ENCODE measurements at regions not wholly inside any gene's neighbourhood (a gene's known extent, or its start where the extent isn't known, plus 50 kb on each side); places are given as distances from the start of the nearest gene placed in this dataset.

GRCh38 chr5:71861682-71862081 lies 142.6 kb downstream of the CARTPT start:
- no peaks in the 10 kb centered on the region for H3K9me3 ChIP-seq (ENCODE audit: low read length)
- no peak for TF ChIP-seq CTCF (IDR thresholded peaks at IDR 0.05; ENCODE audit: low read length)
- no peak for TF ChIP-seq EZH2 (IDR thresholded peaks at IDR 0.05; ENCODE audit: borderline replicate concordance, low read length)
- no peaks in the 10 kb centered on the region for H4K20me1 ChIP-seq (ENCODE audit: insufficient read depth, low read length)
- H3K27me3 ChIP-seq (ENCODE audit: insufficient read depth, low read length) = no peaks in the 10 kb centered on the region
- H3K4me2 ChIP-seq (ENCODE audit: low read length) = no peak overlapping the region
- H2AFZ ChIP-seq (ENCODE audit: low read length) = no peak overlapping the region
- H3K9ac ChIP-seq (ENCODE audit: low read length) = no peak overlapping the region
- no peaks in the 10 kb centered on the region for H3K4me1 ChIP-seq (ENCODE audit: insufficient read depth, low read length, severe bottlenecking)
- H3K9me2 ChIP-seq (ENCODE audit: low read depth, low read length) = no peaks in the 10 kb centered on the region
- no peaks in the 10 kb centered on the region for H3K79me2 ChIP-seq (ENCODE audit: insufficient read depth, low read length)
- H3K36me3 ChIP-seq (ENCODE audit: insufficient read depth, low read length) = no peaks in the 10 kb centered on the region
- no peaks in the 10 kb centered on the region for H3F3A ChIP-seq (ENCODE audit: insufficient read depth, low read length)
- H3K4me3 ChIP-seq (ENCODE audit: low read depth, low read length, poor library complexity, severe bottlenecking) = no peak overlapping the region
- H3K27ac ChIP-seq (ENCODE audit: low read depth, low read length, poor library complexity, severe bottlenecking) = no peak overlapping the region

GRCh38 chr5:71862087-71862486 lies 143.0 kb downstream of the CARTPT start:
- no peaks in the 10 kb centered on the region for H3K4me1 ChIP-seq (ENCODE audit: insufficient read depth, low read length, severe bottlenecking)
- H3K4me2 ChIP-seq (ENCODE audit: low read length) = no peak overlapping the region
- no peaks in the 10 kb centered on the region for H3K36me3 ChIP-seq (ENCODE audit: insufficient read depth, low read length)
- H4K20me1 ChIP-seq (ENCODE audit: insufficient read depth, low read length) = no peaks in the 10 kb centered on the region
- no peak for TF ChIP-seq CTCF (IDR thresholded peaks at IDR 0.05; ENCODE audit: low read length)
- no peak for TF ChIP-seq EZH2 (IDR thresholded peaks at IDR 0.05; ENCODE audit: borderline replicate concordance, low read length)
- no peaks in the 10 kb centered on the region for H3K9me2 ChIP-seq (ENCODE audit: low read depth, low read length)
- H3K27me3 ChIP-seq (ENCODE audit: insufficient read depth, low read length) = no peaks in the 10 kb centered on the region
- no peak overlapping the region for H3K27ac ChIP-seq (ENCODE audit: low read depth, low read length, poor library complexity, severe bottlenecking)
- H3K9ac ChIP-seq (ENCODE audit: low read length) = no peak overlapping the region
- H3K4me3 ChIP-seq (ENCODE audit: low read depth, low read length, poor library complexity, severe bottlenecking) = no peak overlapping the region
- no peaks in the 10 kb centered on the region for H3K9me3 ChIP-seq (ENCODE audit: low read length)
- no peaks in the 10 kb centered on the region for H3K79me2 ChIP-seq (ENCODE audit: insufficient read depth, low read length)
- no peak overlapping the region for H2AFZ ChIP-seq (ENCODE audit: low read length)
- H3F3A ChIP-seq (ENCODE audit: insufficient read depth, low read length) = no peaks in the 10 kb centered on the region

DNA sequence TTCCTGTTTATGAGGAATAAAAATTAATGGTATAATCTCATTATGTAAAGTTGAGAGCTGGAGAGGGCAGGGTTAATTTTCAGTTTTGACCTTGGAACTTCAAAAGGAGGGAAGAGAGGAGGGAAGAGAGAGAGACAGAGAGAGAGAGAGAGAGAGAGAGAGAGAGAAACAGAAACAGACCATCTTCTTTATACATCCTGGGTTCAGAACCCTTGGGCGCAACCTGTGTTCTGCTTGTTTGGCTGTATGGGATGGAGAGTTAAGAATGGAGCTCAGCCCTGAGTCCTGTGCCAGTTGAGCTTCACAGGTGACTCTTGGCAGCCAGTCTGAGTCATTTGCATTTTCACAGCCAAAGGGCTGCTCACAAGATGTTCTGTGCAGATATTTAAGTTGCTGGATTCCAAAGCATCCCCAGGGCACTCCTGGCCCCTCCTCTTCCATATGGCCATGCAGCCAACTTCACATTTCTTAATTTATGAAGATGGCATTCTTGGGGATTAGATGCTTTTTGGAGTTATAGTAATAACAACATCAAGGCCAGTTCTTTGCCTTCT lies 143.5 kb downstream of the CARTPT start:
- Histone ChIP-seq H3K9me3 (ENCODE audit: low read length) (no peaks in the 10 kb centered on the region), H3K79me2 (ENCODE audit: insufficient read depth, low read length) (no peaks in the 10 kb centered on the region), H3K9ac (ENCODE audit: low read length) (no peak overlapping the region), H2AFZ (ENCODE audit: low read length) (no peak overlapping the region), H3K27me3 (ENCODE audit: insufficient read depth, low read length) (no peaks in the 10 kb centered on the region), H3K27ac (ENCODE audit: low read depth, low read length, poor library complexity, severe bottlenecking) (no peak overlapping the region), H3K9me2 (ENCODE audit: low read depth, low read length) (no peaks in the 10 kb centered on the region), H3K4me2 (ENCODE audit: low read length) (no peak overlapping the region), H3K36me3 (ENCODE audit: insufficient read depth, low read length) (no peaks in the 10 kb centered on the region), H3K4me1 (ENCODE audit: insufficient read depth, low read length, severe bottlenecking) (no peaks in the 10 kb centered on the region), H3F3A (ENCODE audit: insufficient read depth, low read length) (no peaks in the 10 kb centered on the region), H3K4me3 (ENCODE audit: low read depth, low read length, poor library complexity, severe bottlenecking) (no peak overlapping the region), H4K20me1 (ENCODE audit: insufficient read depth, low read length) (no peaks in the 10 kb centered on the region)
- TF ChIP-seq EZH2 (IDR thresholded peaks at IDR 0.05; ENCODE audit: borderline replicate concordance, low read length) (no peak), CTCF (IDR thresholded peaks at IDR 0.05; ENCODE audit: low read length) (no peak)

All from OCI-LY1 (cell line).